GM12864 (cell line): ENCODE measurements at regions not wholly inside any gene's neighbourhood (a gene's known extent, or its start where the extent isn't known, plus 50 kb on each side); places are given as distances from the start of the nearest gene placed in this dataset.
"Not testable (repeated sequence)": the region's sequence is repeated elsewhere in the genome, so short reads cannot be mapped to it uniquely, and the experiment has no call there.

ENCODE experiments used
- DNase-seq: peaks from one replicate; pipeline ENCODE4 v3.0.0-alpha.2; 2011; ENCODE audit warnings: low read depth
- H3K4me3 ChIP-seq: 2 replicates; pipeline ENCODE4 v1.5.1; 2011; ENCODE audit warnings: mild to moderate bottlenecking, low read depth, low read length, control low read depth
- TF ChIP-seq, protein P1 (sequence below): IDR thresholded peaks from 2 replicates; pipeline ENCODE4 v1.5.1; 2011; ENCODE audit warnings: low read depth, mild to moderate bottlenecking, moderate library complexity, low read length, control low read depth, inconsistent platforms; ENCODE audit errors: missing control alignments

DNA sequence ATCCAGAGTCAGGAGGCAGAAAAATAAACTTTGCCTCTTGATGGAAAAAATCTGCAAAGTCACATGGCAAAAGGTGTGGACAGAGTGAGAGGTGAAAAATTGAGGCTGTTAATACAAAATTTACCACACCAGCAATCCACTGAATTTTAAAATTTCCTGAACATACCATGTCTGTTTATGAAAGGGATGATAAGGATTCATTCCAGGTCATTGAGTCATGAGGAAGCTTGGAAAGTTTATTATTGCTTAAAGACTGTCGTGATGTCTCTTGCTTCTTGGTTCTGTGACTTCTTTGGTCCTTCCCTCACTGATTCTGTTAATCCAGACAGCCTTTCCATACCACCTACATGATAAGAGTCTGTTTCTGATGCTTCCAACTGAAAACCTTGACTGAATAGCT is 73.2 kb downstream of the TTC6 start:
- no peak overlapping the region for H3K4me3 ChIP-seq
- DNase-seq, result no peak
- TF ChIP-seq, protein P1, sequence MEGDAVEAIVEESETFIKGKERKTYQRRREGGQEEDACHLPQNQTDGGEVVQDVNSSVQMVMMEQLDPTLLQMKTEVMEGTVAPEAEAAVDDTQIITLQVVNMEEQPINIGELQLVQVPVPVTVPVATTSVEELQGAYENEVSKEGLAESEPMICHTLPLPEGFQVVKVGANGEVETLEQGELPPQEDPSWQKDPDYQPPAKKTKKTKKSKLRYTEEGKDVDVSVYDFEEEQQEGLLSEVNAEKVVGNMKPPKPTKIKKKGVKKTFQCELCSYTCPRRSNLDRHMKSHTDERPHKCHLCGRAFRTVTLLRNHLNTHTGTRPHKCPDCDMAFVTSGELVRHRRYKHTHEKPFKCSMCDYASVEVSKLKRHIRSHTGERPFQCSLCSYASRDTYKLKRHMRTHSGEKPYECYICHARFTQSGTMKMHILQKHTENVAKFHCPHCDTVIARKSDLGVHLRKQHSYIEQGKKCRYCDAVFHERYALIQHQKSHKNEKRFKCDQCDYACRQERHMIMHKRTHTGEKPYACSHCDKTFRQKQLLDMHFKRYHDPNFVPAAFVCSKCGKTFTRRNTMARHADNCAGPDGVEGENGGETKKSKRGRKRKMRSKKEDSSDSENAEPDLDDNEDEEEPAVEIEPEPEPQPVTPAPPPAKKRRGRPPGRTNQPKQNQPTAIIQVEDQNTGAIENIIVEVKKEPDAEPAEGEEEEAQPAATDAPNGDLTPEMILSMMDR, result no peak

DNA sequence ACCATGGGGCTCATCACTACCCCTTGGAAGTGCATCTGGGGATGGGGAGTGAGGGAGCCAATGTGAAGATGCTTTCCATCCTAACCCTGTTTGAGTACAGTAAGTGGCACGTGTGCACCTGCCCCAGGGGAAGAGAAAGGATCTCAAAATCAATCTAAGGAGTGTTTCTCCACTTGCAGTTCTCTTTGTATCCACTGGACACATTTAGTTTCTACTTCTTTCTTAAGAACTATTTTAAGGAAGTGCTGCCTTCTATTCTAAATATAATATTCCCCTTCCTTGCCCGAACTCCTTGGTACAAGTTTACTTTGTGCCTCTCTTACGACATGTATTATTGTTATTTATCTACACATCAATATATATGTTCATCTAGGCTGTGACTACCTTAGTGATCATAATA is 73.8 kb downstream of the TTC6 start:
- no peak overlapping the region for H3K4me3 ChIP-seq
- TF ChIP-seq, protein P1, result no peak
- DNase-seq, result no peak

DNA sequence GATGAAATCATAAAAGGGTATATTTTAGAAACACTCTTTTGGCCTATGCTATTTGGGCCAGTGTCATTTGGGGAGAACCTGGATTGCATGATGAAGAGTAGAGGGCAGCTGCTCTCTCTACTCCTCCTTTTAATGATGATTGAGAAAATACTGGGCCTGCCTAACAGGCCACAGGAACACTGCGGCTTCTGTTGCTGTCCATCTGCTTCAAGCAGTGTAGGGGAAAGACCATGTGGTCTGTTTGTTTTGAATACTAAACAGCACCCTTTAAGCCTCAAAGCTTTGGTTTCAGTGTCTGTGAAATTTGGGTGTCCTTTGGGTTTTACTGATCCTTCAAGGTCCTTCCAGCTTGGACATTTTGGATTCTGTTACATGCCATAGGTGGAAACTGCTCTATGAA is 78.0 kb downstream of the TTC6 start:
- DNase-seq, result no peak
- H3K4me3 ChIP-seq, result no peak overlapping the region
- TF ChIP-seq, protein P1, result no peak

DNA sequence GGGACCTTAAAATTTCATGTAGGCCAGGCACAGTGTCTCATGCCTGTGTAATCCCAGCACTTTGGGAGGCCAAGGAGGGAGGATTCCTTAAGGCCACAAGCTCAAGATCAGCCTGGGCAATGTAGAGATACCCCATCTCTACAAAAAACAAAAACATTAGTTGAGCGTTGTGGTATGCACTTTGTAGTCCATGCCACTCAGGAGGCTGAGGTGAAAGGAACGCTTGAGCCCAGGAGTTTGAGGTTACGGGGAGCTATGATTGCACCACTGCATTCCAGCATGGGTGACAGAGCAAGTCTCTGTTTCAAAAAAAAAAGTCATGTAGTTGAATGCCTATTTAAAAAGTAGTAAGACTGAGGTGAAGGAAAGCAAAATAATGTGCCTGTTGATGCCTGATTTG is 83.5 kb downstream of the TTC6 start:
- TF ChIP-seq, protein P1, result no peak
- no peak overlapping the region for H3K4me3 ChIP-seq
- no peak for DNase-seq

DNA sequence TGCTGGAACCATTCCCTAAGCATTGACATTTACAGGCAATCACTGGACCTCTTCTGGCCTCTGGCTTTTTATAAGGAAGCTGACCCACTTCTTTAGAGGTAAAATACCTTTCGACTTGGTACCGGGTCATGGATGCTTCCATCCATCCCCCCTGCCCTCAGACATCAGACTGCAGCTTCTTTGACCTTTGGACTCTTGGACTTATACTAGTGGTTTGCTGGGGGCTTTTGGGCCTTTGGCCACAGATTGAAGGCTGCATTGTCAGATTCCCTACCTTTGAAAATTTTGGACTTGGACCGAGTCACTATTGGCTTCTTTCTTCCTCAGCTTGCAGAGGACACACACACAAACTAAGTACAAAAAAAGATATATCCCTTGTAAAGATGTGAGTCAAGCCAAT is 86.1 kb downstream of the TTC6 start:
- DNase-seq, result no peak
- TF ChIP-seq, protein P1, result no peak
- no peak overlapping the region for H3K4me3 ChIP-seq

DNA sequence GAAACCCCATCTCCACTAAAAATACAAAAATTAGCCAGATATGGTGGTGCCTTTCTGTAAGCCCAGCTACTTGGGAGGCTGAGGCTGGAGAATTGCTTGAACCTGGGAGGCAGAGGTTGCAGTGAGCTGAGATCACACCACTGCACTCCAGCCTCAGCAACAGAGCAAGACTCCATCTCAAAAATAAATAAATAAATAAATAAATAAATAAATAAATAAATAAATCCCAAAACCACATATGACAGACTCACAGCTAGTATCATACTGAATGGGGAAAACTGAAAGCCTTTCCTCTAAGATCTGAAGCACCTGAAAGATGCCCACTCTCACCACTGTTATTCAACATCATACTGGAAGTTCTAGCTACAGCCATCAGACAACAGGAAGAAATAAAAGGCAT is 97.3 kb downstream of the TTC6 start:
- DNase-seq, result not testable (repeated sequence)

DNA sequence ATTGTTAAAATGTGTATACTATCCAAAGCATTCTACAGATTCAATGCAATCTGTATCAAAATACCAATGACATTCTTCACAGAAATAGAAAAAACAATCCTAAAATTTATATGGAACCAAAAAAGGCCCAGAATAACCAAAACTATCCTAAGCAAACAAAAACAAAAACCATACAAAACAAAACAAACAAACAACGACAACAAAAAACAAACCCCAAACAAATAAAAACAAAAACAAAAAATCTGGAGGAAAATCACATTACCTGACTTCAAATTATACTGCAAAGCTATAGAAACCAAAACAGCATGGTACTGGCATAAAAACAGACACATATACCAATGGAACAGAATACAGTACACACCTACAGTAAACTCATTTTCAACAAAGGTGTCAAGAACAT is 98.0 kb downstream of the TTC6 start:
- not testable (repeated sequence) for H3K4me3 ChIP-seq, DNase-seq

More for the DNA sequence above, 97.3 kb downstream of the TTC6 start:
- not testable (repeated sequence) for H3K4me3 ChIP-seq

DNA sequence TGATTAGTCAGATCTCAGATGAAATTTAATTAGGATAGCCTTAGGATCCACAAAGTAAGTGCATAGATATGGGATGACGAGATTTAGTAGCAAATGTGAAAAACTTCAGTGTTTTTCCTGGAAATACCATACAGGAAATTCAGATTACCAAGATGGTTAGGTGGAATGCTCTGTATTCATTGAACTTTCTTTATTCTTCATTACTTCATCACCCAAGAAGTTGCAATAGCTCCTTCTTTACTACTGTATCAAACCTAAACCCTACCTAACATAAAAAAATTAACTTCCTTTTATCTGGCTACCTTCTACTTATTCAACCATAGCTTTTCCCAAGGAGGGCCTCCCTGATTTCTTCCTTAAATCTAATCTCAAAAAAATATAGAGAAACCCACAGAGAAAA is 100.4 kb downstream of the TTC6 start:
- DNase-seq, result no peak
- no peak overlapping the region for H3K4me3 ChIP-seq
- TF ChIP-seq, protein P1, result no peak
